Natural killer cell (primary cell): ENCODE measurements at regions not wholly inside any gene's neighbourhood (a gene's known extent, or its start where the extent isn't known, plus 50 kb on each side); places are given as distances from the start of the nearest gene placed in this dataset.

ENCODE experiments used
- ATAC-seq, 3 donors: fragments of 150-1000 bp in 2 of 3; fragments of 200-7000 bp in 1 of 3; cut with Tn5 transposase; 1 replicate in 1 of 3; 2 replicates in 2 of 3; pipeline ENCODE4 v1.10.0; 2021; ENCODE audit warnings: mild to moderate bottlenecking in 2 of 3, moderate library complexity in 2 of 3
- DNase-seq, 2 donors: peaks; one replicate each; pipeline versions ENCODE4 v3.0.0 to v3.0.0-alpha.2; 2013 to 2021; ENCODE audit warnings: mixed read lengths in 1 of 2
- H3K27ac ChIP-seq: one replicate; pipeline ENCODE4 v1.5.1; 2013; ENCODE audit warnings: mild to moderate bottlenecking, low read length
- H3K27me3 ChIP-seq: one replicate; pipeline ENCODE4 v1.6.1; 2013; ENCODE audit warnings: low read length; ENCODE audit not compliant: control insufficient read depth, insufficient read depth
- H3K36me3 ChIP-seq: one replicate; pipeline ENCODE4 v1.6.1; 2013; ENCODE audit warnings: low read length; ENCODE audit not compliant: control insufficient read depth, insufficient read depth
- H3K4me1 ChIP-seq: one replicate; pipeline ENCODE4 v1.6.1; 2013; ENCODE audit warnings: low read length; ENCODE audit not compliant: control insufficient read depth, insufficient read depth
- H3K4me3 ChIP-seq: one replicate; pipeline ENCODE4 v1.5.1; 2013; ENCODE audit warnings: low read length
- H3K9me3 ChIP-seq: one replicate; pipeline ENCODE4 v1.6.1; 2013; ENCODE audit warnings: low read length; ENCODE audit not compliant: control insufficient read depth, insufficient read depth
- H3K27ac Mint-ChIP-seq, 2 donors: one replicate each; pipeline ENCODE4 v1.8.0; 2022; ENCODE audit warnings: mild to moderate bottlenecking in 2 of 2, mixed read lengths in 2 of 2, moderate library complexity in 1 of 2
- H3K27me3 Mint-ChIP-seq, 2 donors: one replicate each; pipeline ENCODE4 v1.8.0; 2022; ENCODE audit warnings: low read depth in 2 of 2, mixed read lengths in 2 of 2
- H3K36me3 Mint-ChIP-seq: one replicate; pipeline ENCODE4 v1.8.0; 2022; ENCODE audit warnings: mixed read lengths
- H3K4me1 Mint-ChIP-seq, 2 donors: one replicate each; pipeline ENCODE4 v1.8.0; 2022; ENCODE audit warnings: mixed read lengths in 2 of 2
- H3K4me3 Mint-ChIP-seq: one replicate; pipeline ENCODE4 v1.8.0; 2022; ENCODE audit warnings: mild to moderate bottlenecking, moderate library complexity, mixed read lengths
- H3K9me3 Mint-ChIP-seq, 2 donors: one replicate each; pipeline ENCODE4 v1.8.0; 2022; ENCODE audit warnings: mixed read lengths in 2 of 2
- CTCF ChIP-seq: fragments of 200-600 bp; IDR thresholded peaks from one replicate; pipeline ENCODE4 v1.8.0; 2022; ENCODE audit warnings: antibody characterized with exemption
- WGBS: methylation state at CpG from one replicate; pipeline ENCODE4 v1.1.7; 2013; ENCODE audit warnings: missing lambda C conversion rate; ENCODE audit not compliant: insufficient coverage; 5-methylcytosine and 5-hydroxymethylcytosine counted together
- intact Hi-C: fragments of 100-400 bp; cut with micrococcal nuclease; formaldehyde crosslinking; loops from one replicate; pipeline ENCODE4 v1.14.2; 2022

DNA sequence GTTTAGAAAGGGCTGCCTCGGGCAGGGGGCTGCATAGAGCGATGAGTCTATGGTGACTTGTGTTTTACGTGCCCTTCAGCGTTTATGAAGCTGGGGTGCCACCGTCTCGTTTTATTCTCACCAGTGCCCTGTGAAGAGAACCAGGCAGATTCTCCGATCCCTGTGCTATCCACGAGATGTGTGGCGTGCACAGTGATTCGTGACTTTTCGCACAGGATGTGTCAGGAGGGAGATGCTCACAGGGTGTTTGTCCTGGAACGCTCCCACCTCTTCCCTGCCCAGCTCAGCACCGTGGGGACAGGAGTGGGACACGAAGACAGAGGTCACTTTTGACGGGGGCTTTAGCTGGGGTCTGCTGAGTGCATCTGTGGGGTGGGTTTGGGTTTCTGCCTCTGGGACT, 54.9 kb upstream of the AJAP1 start:
- WGBS: 90% methylated on average over 15 of the region's 15 CpGs
- Mint-ChIP-seq H3K27me3 (peaks cover 0 to 7% of the 10 kb centered on the region in 2 donors), H3K36me3 (no peaks in the 10 kb centered on the region), H3K9me3 (no peaks in the 10 kb centered on the region), H3K4me3 (no peak overlapping the region), H3K4me1 (no peaks in the 10 kb centered on the region), H3K27ac (no peak overlapping the region)
- H3K27me3 ChIP-seq: no peaks in the 10 kb centered on the region
- no peaks in the 10 kb centered on the region for H3K36me3 ChIP-seq
- H3K27ac ChIP-seq: no peak overlapping the region
- ATAC-seq: no peak
- no peak overlapping the region for H3K4me3 ChIP-seq
- no peak for TF ChIP-seq CTCF
- no peaks in the 10 kb centered on the region for H3K9me3 ChIP-seq
- DNase-seq: no peak
- no peaks in the 10 kb centered on the region for H3K4me1 ChIP-seq
- intact Hi-C loops: no loop called here

GRCh38 chr1:4599951-4600481, 54.4 kb upstream of the AJAP1 start:
- TF ChIP-seq CTCF: no peak
- no peaks in the 10 kb centered on the region for H3K4me1 Mint-ChIP-seq
- no peaks in the 10 kb centered on the region for H3K36me3 Mint-ChIP-seq
- H3K27me3 Mint-ChIP-seq: peaks cover 0 to 7% of the 10 kb centered on the region in 2 donors
- H3K27ac Mint-ChIP-seq: no peak overlapping the region
- DNase-seq: no peak
- Histone ChIP-seq H3K4me3 (no peak overlapping the region), H3K9me3 (no peaks in the 10 kb centered on the region), H3K27me3 (no peaks in the 10 kb centered on the region), H3K4me1 (no peaks in the 10 kb centered on the region), H3K27ac (no peak overlapping the region), H3K36me3 (no peaks in the 10 kb centered on the region)
- ATAC-seq: no peak
- intact Hi-C loops: no loop called here
- no peak overlapping the region for H3K4me3 Mint-ChIP-seq
- WGBS: 87% methylated on average over 27 of the region's 27 CpGs
- H3K9me3 Mint-ChIP-seq: no peaks in the 10 kb centered on the region

DNA sequence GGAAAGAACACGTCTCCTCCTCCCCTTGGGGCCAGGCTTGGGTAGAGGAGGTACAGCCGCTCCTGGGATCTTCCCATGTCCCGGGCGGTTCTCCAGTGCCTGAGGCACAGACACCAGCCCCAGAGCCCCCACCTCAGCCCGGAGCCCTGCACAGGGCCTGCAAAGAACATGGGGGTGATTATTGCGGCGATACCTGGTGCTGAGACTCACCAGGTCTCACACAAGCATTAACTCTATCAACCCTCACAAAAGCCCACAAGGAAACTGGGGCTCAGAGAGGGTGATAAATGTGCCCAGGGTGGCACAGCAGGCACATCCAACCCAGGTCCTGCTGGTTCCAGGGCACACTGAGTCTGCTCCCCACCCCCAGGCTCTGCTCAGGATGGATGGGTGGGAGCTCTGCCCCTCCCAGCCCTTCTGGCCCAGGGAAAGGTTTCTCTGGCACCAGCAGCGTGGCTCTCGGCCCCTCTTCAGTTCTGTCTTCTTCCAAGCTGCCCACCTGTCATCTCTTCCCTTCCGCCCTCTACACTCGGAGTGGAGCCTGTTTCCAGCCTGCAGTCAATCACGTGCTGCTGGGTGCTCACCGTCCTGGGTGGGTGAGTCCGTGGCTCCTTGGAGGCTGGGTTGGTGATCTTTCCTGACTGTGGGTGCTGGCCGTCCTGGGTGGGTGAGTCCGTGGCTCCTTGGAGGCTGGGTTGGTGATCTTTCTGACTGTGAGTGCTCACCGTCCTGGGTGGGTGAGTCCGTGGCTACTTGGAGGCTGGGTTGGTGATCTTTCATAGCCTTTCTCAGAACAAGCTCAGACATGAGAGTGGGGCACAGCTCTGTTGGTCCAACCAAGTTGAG, 53.6 kb upstream of the AJAP1 start:
- Histone ChIP-seq H3K36me3 (no peaks in the 10 kb centered on the region), H3K9me3 (no peaks in the 10 kb centered on the region), H3K4me1 (no peaks in the 10 kb centered on the region), H3K27me3 (no peaks in the 10 kb centered on the region), H3K4me3 (no peak overlapping the region), H3K27ac (no peak overlapping the region)
- no peak for ATAC-seq
- intact Hi-C loops: no loop called here
- no peak for TF ChIP-seq CTCF
- H3K4me1 Mint-ChIP-seq: no peaks in the 10 kb centered on the region
- no peak overlapping the region for H3K27ac Mint-ChIP-seq
- no peak overlapping the region for H3K4me3 Mint-ChIP-seq
- H3K36me3 Mint-ChIP-seq: no peaks in the 10 kb centered on the region
- H3K9me3 Mint-ChIP-seq: no peaks in the 10 kb centered on the region
- H3K27me3 Mint-ChIP-seq: peaks cover 2 to 11% of the 10 kb centered on the region in 2 donors
- DNase-seq: no peak
- 85% methylated on average over 18 of the region's 18 CpGs for WGBS

DNA sequence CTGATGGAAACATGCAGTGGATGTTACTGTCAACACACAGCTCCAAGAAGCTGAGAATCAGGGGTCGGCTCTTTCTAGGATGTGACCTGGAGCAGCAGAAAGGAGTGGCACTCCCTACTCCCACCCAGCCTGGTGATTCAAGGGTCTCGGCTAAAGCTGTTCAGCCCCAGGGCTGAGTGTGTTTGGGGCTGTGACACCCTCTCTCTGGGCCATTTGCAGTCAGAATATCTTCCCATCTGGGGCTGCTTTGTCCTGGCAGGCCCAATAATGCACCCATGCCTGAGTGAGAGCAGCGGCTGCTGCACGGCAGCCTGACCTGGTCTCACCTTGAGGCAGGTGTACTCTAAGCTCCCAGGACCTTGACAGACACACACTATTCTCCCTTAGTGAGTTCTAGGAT, 52.5 kb upstream of the AJAP1 start:
- Histone ChIP-seq H3K27me3 (no peaks in the 10 kb centered on the region), H3K36me3 (no peaks in the 10 kb centered on the region), H3K9me3 (no peaks in the 10 kb centered on the region), H3K27ac (no peak overlapping the region), H3K4me1 (no peaks in the 10 kb centered on the region), H3K4me3 (no peak overlapping the region)
- Mint-ChIP-seq H3K36me3 (no peaks in the 10 kb centered on the region), H3K27me3 (peaks cover 11 to 19% of the 10 kb centered on the region in 2 donors), H3K27ac (no peak overlapping the region), H3K9me3 (no peaks in the 10 kb centered on the region), H3K4me1 (no peaks in the 10 kb centered on the region), H3K4me3 (no peak overlapping the region)
- ATAC-seq (no peak), DNase-seq (no peak)
- WGBS: 88% methylated on average over 4 of the region's 4 CpGs
- TF ChIP-seq CTCF: no peak
- intact Hi-C loops: no loop called here
